Loucy (cell line): ENCODE measurements at regions not wholly inside any gene's neighbourhood (a gene's known extent, or its start where the extent isn't known, plus 50 kb on each side); places are given as distances from the start of the nearest gene placed in this dataset.

Experiments used
- EZH2phosphoT487 ChIP-seq: fragments of 200-600 bp; IDR thresholded peaks from 2 replicates; pipeline ENCODE4 v1.6.1; 2018; ENCODE audit warnings: antibody characterized with exemption, mild to moderate bottlenecking, moderate library complexity, borderline replicate concordance
- TF ChIP-seq, protein P1 (sequence below): fragments of 200-600 bp; sonication (generic); conservative IDR thresholded peaks from 2 replicates; pipeline ENCODE4 v1.5.1; 2014; ENCODE audit warnings: mild to moderate bottlenecking, antibody characterized with exemption, low read length

DNA sequence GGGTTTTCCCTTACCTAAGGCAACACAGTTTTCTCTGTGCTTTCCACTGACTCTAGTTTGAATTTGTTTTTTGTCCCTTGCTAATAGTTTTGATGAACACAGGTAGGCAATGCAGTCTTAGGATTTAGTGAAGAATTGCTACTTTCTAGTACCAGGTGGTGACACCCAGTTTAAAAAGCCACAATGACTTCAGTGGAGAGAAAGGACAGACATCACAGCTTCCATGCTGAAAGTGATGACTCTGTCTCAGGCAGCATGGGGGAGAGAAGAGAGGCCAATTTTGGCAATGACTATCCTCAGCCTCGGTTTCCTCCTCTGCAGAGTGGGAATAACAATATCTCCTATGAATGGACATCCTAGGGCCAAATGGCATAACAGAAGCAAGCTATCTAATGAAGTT, 118.8 kb downstream of the AXIN2 start:
- TF ChIP-seq, protein P1, sequence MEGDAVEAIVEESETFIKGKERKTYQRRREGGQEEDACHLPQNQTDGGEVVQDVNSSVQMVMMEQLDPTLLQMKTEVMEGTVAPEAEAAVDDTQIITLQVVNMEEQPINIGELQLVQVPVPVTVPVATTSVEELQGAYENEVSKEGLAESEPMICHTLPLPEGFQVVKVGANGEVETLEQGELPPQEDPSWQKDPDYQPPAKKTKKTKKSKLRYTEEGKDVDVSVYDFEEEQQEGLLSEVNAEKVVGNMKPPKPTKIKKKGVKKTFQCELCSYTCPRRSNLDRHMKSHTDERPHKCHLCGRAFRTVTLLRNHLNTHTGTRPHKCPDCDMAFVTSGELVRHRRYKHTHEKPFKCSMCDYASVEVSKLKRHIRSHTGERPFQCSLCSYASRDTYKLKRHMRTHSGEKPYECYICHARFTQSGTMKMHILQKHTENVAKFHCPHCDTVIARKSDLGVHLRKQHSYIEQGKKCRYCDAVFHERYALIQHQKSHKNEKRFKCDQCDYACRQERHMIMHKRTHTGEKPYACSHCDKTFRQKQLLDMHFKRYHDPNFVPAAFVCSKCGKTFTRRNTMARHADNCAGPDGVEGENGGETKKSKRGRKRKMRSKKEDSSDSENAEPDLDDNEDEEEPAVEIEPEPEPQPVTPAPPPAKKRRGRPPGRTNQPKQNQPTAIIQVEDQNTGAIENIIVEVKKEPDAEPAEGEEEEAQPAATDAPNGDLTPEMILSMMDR, result no peak
- no peak for TF ChIP-seq EZH2phosphoT487
